ENCODE measurements at regions not wholly inside any gene's neighbourhood (a gene's known extent, or its start where the extent isn't known, plus 50 kb on each side); places are given as distances from the start of the nearest gene placed in this dataset.

DNA sequence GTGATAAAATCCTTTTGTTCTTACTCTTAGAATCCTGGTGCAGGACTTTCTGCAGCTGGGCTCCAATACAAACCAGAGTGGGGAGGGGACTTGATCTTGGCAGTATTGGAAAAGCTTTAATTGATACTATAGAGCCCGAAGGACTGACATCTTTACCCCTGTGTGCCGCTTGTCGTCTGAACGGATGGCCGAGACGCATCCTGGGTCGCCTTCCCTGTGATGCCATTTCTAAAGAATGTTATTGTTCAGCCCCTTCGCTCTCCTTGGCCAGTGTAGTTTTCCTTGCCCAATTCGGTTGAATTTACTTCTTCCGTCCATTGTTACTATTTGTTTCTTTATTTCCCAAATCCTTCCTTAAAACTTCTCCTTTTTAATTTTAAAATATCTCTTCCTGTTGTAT lies 80.9 kb downstream of the CLDN34 start:
- no peak for DNase-seq

DNA sequence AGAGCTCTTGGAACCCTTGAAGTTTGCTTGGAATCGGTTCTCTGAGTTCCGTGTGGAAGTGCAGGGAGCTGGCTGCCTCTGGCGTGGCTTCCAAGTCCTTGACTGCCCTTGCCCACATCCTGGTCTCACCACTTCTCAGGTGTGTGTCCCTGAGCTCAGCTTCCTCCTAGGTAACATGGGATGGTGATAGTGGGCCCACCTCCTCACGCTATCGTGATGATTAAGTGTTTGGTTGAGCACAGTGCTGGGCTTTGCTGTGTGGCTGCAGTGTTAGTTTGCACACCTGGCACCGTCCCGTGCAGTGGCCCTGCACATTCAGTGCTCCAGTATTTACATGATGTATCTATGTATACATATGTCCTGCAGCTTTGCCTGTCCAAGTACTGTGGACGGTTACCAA lies 81.5 kb downstream of the CLDN34 start:
- DNase-seq: no peak

DNA sequence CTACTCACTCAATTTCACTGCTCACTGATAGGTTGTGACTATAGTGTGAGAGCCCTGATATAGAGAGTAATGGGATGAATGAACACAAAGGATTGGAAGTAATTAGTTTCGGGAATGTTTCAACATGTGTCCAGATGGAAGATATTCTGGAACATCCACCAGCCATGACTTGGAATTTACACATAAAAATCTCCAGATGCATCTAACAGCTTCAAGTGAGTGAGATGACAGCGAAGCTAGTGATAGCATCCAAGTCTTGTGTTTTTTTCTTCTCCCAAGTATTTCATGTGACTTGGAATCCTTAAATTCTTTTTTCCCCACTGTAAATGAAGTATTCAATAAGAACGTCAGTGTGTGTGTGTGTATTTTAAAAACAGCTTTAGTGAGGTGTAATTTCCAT lies 82.1 kb downstream of the CLDN34 start:
- DNase-seq: no peak

DNA sequence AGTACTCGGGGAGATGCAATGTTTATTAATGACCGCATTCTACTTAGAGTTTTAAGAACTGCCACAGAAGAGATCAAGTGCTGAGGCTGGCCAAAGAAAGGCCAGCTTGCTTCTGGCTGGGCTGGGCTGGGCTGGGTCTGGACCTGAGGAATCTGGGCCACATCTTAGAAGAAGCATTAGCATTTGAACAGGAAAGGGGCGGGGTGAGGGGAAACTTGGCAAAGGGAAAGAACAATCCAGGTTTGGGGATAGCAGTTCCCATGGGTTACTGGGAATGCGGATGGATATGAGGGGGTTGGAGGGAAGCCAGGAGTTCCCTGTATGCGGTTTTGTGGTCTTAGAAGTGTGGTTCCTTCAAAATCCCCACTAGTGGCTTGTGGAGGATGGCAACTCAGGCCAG lies 83.3 kb downstream of the CLDN34 start:
- DNase-seq: no peak

DNA sequence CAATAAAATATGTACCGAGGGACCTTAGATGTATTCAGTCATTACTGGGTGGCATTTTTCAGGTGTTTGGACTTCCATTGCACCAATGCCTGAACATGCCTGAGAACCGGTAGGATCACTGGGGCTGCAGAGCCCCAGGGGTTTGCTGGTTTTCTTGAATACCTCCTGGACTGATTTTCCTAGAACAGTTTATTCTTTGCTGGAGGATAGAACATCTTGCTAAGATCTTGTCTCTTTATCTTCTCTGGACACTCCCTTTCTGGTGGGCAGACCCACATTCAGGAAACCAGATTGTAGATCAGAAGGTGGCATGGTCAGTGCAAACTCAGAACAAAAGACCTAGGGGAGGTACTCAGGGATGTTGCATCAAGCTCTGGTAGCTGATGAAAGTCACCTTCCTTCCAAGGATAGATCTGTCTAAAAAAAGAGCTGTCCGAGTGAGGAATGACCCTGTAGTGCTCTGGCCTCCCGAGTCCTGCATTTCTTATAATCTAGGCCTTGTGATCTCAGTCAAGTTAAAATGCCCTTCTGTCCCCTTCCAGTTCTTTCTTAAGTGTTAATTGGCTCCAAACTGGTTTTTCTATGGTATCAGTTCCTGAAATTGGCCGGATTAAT lies 84.8 kb downstream of the CLDN34 start:
- no peak for DNase-seq

DNA sequence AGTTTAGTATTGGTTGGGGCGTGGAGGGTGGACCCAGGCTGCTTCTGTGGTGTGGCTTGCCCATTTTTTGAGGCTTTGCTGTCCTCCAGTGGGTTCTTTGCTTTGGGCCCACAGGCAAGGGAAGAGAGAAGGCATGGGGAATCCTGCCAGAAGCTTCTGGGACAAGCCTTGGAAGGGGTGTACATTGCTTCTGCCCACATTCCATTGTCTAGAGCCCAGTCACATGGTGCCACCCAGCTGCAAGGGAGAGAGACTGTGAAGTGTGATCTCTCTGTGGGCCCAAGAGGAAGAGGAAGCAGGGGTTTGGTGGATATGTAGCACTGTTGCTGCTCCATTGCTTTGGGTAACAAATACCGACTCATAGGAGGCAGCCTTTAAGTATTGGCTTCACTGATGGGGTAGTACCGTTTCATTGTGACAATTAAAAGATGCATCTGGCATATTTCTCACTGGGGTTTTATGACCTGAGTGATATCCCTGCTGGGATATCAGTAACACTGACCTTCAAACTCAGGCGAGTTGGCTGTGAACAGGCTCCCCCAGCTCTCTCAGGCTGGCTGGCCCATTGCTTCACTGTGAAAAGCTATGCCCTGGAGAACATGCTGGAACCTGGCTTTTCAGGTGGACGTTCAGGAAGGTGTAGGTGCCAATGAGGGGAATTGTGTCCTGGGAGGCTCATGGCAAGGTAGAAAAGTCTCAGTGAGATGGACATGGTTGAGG lies 85.9 kb downstream of the CLDN34 start:
- DNase-seq: no peak

DNA sequence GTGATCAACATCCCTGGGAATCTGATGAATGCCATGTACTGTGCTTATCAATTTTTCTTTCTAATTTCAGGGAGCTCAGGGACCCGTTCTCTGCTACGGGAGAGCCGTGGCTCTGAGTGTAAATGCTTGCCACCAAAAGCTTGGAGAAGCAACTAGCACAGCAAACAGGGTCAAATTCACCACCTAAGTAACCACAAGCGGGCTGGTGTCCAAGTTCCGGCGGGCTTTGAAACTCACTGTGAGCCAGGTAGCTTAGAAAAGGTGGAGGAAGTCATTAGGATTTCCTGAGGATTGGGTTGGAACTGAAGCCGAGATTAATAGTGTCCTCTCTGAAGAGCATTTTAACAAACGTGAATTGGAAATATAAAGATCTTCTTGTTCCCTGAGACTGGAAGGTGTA lies 87.2 kb downstream of the CLDN34 start:
- DNase-seq: no peak

DNA sequence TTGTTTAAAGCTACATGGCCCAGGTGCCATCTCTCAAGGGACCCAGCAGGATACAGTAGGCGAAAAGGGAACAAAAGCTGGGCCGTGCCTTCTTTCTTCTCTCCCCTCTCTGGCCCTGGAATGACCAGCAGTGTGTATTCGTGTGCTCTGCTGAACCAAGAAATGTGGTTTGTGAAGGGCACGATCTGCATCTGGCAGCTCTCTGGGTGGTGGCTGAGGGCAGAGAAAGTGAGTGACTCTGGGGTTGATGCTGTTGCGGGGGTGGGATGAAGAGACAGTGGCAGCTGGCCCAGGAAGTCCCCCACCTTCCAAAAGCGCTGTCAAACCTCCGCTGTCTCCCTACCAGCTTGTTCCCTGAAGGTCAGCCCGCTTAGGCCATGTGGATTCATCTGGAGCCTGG lies 88.3 kb downstream of the CLDN34 start:
- no peak for DNase-seq

DNA sequence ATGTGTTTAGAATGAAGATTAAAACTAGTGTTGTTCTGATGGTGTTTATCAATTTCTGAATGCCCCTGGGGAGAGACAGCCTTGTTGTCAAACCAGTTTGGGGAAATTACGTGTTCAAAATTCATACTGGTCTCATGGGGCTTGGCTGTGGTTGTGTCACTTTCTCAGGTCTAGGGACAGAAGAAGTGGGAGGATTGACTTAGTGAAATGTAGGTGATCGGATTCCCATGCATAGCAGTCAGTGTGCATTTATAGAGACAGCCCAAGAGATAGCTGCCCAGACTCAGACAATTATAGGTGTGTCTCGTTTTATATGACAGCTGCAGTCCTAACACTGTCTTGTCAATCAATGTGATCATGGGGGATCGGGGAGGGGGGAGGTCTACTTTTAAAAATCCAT lies 94.4 kb upstream of the CLCN4 start:
- no peak for DNase-seq

DNA sequence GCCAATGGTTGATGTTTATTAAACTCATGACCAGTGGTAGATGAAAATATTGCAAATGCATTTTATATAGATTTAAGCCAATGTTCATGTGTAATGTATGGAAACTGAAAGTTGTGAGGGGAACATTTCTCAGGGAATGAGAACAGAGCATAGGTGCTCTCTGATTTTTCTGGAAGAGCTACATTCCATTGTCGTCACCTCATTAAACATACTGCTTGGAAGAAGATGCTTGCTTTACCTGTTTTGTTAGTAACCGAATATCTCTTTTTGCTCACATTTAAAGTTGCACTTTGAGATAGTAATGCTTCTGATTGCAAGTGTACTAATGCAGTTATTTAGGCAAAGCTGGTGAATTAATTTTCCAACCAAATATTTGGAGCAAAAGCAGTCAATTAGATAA lies 93.8 kb upstream of the CLCN4 start:
- no peak for DNase-seq

DNA sequence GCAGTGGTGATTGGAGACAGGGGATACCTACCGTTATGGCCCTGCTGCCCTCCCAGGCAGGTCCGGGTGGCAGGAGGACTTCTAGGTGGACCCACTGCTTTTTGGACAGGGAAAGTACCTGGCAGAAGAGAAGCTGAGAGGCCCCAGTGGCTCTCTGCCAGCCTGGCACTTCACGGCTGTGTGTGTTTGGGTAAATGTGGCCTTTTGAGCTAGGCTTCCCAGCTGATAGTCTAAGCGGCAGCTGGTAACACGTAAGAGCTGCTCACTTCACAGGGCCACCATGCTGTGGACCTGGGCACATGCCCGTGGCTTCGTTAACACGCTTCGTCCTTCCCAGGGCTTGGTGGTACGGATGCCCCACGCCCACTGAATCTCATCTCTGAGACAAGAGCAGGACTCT lies 92.0 kb upstream of the CLCN4 start:
- no peak for DNase-seq

DNA sequence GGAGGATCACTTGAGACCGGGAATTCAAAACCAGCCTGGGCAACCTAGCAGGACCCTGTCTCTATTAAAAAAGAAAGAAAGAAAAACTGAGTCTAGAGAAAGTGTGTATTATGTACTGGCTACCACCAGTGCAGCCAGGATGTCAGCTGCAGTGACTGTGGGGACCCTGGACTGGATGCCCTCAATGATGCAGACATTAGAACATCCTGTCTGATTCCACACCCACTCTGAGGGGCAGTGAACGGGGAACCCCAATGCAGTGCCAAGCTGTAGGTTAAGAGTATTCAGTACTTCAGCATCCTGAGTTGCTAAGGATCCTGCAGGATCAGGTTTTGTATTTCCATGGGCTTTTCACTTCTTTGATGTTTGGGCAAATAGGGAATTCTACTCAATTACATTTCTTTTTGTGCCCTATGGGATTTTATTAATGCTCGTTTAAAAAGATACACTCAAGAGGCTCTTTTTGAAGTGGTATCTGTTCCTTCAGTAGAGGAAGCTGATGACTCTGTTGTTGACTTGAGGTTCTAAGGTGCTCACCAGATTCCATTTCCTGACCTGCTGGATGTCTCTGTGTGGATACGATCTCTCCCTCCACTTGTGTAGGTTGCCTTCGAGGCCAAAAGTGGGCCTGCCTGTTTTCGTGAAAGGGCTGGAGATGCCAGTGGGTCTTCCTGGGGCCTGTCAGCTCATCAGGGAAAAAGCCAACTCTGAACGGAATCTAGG lies 85.9 kb upstream of the CLCN4 start:
- no peak for DNase-seq

DNA sequence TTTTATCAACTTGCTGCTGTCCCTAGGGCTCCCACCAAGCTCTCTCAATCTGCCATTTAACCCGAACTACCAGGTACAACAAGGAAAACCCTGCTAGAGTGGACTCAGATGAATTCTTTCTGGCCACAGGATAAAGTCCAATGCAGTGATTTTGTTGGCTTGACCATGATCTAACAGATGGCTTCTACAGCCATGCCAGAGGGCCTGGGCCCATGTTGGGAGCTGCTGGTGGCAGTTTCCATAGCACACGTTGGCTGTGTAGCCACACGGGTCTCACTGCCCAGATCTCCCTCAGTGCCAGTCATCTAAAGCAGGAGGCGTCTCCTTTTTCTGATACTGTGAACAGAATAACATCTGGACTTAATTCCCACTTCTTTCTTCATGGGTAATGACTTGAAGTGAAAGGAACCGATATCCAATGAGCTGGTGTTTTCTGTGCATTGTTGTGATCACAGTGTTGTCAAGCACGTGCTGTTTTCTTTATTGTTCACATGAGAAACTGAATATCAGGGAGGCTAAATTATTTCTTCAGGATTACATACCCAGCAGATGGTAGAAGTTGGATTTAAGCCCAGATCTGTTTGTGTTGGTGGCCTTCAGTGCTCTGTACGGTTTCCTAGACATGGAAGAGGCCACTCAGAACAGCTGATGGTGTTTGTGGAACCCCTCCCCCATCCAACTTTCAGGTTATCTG lies 85.2 kb upstream of the CLCN4 start:
- DNase-seq: no peak

DNA sequence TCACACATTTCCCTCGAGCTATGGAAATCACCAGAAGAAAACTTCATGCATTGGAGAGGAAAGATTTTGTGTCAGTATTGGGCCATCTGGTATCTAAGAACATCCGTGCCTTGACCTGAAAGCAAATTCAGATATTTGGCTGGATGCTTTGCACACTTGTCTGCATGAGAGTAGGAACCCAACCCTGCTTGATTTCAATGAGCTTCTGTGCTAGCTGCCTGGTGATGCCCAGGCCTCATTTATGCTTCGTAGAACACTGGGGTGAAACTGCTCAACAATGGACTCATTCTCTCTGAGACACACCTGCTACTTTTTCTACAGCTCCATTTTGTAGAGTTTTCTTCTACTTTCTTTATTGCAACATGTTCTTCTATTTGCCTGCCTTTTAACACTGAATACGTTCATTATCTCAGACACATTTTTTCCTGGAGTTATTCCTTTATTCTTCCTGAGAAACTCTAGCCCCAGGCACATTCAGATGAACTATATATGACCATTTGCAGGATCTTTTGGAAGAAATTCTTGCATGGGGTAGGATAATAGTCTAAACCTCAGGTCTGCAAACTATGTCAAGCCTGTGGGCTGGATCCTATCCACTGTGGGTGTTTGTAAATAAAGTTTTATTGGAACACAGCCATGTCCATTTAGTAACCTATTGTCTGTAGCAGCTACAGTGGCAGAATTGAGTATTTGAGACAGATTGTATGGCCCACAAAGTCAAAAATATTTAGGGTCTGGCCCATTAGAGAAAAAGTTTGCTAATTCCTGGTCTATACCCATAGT lies 83.8 kb upstream of the CLCN4 start:
- DNase-seq: no peak

DNA sequence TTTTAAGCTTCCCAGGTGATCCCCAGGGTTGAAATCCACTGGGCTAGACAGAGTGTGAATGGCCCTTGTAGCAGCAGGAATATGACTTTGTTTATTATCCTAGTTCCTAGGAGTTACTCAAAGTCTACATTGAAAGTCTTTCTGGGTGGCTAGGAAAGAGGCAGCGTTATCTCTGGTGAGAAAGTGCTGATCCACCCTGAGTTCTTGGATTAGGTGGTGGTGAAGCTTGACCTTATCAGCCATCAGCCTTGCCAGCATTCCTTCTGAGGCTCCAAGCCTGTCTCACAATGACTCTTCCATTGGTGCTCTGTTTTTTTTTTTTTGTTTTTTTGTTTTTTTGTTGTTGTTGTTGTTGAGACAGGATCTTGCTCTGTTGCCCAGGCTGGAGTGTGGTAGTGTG lies 83.1 kb upstream of the CLCN4 start:
- DNase-seq: no peak

DNA sequence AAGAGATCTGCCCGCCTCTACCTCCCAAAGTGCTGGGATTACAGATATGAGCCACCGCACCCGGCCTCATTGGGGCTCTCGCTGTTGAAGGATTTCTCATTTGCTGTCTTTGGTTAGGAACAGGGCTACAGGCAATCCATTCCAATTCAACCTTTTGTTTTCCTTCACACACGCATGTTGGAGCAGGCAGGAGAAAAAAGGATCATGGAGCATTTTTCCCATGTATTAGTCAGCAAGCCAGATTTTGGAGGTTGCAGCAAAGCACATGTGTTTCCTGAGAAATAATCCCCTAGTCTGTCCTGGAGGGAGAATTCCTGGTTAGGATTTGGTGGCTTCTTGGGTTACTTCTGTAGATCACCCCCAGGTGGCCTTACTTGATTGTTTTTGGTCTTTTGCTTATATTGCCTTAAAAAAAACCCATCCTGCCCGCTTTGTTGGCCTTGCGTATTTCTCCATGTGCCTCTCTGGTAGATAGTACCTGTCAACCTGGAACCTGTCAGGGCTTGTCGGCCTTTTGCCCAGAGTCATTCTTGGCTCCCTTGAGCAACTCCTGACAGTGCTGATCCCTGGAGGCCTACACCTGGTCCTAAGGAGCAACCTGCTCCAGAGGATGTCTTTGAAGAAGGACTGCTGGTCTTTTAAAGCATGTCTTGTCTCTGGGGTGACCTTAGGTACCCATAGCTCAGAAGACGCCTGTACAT lies 82.4 kb upstream of the CLCN4 start:
- DNase-seq: no peak

DNA sequence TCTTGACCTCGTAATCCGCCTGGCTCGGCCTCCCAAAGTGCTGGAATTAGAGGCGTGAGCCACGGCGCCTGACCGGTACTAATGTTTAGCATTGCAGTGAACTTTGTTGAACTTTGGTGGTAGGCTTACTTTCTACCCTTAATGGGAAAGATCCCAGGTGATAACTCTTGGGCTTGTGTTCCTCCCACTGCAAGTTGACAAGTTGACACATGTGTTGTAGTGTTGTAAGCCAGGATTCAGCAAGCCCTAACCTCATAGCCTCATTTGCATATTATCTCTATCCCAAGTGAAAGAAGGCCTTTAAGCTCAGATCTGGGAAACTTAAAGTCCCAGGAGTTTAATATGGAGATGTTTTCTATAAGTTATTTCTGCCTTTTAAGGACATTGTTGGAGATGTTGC lies 80.0 kb upstream of the CLCN4 start:
- DNase-seq: no peak

DNA sequence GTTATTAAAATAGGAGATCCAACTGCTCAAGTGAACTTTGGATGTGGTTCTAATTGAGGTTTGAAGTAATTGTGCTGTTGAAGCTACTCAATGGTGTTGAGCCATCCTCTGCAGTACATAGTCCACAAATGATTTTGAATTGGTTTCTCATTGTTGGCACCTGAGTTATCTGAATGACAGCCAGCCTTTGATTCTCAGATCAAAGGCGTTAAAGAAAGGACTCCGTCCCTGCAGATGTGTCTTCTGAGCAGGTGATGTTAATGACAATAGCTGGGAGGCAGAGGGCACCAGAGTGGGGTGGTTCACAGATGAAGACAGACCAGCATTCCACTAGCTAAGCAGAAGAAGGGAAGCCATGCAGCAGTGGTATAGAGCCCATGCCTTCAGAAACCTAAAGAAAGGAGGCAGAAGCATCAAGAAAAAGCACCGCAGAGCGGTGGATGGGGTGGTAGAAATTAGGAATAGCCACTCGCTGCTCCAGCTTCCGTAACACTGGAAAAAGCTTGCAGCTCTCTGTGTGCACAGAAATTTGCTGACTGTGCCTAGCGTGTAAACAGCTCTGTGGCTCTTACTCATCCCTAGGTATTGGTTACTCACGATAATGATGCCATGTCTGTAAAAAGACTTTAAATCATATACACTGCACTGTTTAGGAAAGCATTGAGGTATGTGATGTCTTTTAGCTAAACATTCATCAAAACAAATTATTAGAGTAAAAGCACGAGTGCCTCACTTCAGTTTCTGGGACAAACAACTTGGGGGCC lies 79.2 kb upstream of the CLCN4 start:
- no peak for DNase-seq

DNA sequence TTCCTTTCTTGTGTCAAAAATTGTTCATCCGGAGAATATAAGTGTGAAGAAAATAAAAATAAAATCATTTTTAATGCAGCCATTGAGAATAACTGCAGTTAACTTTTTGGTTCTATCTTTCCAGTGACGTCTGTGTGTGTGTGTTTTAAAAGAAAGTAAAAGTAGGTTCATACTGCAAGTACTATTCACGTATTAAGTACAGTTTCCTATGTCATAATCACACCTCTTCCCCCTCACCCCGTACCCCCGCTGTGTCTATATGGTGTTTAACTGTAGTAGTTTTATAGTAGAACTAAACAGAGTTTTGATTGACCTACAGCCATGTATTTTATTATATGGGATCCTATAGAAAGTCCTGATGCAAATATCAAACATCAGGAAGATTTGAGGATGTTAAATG lies 78.5 kb upstream of the CLCN4 start:
- no peak for DNase-seq

DNA sequence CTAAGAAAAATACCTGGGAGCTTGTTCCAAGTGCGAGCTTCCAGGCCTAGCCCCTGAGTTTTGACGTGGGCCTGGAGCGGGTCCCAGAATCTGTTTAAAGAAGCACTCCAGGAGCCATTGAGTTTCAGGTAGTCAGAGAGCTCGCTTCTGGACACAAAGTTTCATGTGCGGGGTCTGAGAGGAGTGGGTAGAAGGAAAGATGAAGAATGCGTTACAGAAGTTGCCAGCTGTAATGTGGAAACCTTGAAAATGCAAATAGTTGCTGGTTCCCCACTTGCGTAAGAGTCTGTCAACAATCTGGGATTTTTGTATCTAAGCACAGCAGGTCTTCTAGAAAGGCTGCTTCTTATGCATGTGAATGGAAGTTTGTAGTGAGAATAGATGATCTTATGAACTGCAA lies 77.5 kb upstream of the CLCN4 start:
- DNase-seq: no peak

DNA sequence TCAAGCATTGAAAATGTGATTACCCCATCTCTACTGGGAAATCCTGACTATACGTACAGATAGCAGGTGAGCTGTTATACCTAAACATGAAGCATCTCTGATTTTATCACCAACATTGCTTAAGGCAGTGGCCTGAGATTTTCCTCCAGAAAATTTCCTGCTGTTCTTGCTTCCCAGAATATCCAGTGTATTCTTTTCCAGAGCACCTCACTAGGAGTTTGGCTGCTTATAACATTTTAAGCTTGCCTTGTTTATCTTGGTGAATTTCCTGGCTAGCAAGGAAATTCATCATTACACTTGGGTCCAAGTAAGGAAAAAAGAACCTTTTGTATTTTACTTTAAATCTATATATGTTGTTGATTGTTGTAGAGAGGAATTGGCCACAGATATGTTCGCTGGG lies 73.0 kb upstream of the CLCN4 start:
- no peak for DNase-seq

DNA sequence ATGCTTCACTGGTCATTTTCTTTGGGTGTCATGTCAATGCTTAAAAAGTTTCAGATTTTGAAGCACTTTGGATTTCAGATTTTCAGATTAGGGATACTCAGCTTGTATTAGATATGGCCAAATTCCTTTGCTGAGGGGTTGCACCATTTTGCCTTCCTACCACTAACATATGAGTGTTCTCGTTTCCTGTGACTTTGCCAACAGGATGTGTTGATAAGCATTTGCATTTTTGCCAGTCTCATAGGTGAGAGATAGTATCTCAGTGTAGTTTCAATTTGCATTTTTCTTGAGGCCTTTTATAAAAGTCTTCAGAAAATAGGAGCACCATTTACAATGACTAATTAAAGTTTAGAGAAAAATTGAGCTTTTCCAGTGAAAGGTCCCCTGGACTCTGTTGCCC lies 71.6 kb upstream of the CLCN4 start:
- no peak for DNase-seq

Measured in NK-92 treated with Interleukin-12 subunit alpha and Interleukin-12 subunit beta, amount 100 ng/mL, for 24 hours (cell line).